SK-N-MC (cell line): ENCODE measurements at regions not wholly inside any gene's neighbourhood (a gene's known extent, or its start where the extent isn't known, plus 50 kb on each side); places are given as distances from the start of the nearest gene placed in this dataset.

Experiments
- EZH2 ChIP-seq: fragments of 200-600 bp; sonication (generic); IDR thresholded peaks from one replicate; pipeline ENCODE4 v1.6.1; 2017; ENCODE audit warnings: antibody characterized with exemption
- POLR2AphosphoS5 ChIP-seq: IDR thresholded peaks from 2 replicates; pipeline ENCODE4 v1.6.1; 2012; ENCODE audit warnings: mild to moderate bottlenecking, low read depth, low read length, borderline replicate concordance

DNA sequence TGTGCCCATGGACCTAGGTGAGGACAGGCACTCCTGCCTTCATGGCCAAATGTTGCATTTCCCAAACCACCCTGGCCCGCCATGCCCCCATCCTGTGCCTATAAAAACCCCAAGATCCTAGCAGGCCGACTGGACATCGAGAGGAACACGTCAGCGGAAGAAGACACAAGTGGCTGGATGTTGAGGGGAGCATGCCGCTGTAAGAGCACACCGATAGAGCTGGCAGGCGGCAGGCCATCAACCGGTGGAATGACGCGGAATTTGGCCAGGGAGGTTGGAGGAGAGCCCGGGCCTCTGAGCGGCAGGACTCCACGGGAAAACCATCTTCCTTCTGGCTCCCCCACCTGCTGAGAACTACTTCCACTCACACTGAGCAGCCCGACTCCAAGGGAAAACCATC is 361.1 kb upstream of the TMPRSS15 start:
- TF ChIP-seq POLR2AphosphoS5 (no peak), EZH2 (no peak)
